Skin of body (tissue), 1 donor: ENCODE measurements at regions not wholly inside any gene's neighbourhood (a gene's known extent, or its start where the extent isn't known, plus 50 kb on each side); places are given as distances from the start of the nearest gene placed in this dataset.

Source experiments
- DNase-seq: peaks from one replicate; lab custom pipeline; 2025; lab: John Stamatoyannopoulos, UW

- no peak for DNase-seq
These were observed 731.7 kb downstream of the RFPL4B start for GRCh38 chr6:113078791-113079190.

- DNase-seq = no peak
These were observed 735.6 kb downstream of the RFPL4B start for GRCh38 chr6:113082745-113083144.

DNA sequence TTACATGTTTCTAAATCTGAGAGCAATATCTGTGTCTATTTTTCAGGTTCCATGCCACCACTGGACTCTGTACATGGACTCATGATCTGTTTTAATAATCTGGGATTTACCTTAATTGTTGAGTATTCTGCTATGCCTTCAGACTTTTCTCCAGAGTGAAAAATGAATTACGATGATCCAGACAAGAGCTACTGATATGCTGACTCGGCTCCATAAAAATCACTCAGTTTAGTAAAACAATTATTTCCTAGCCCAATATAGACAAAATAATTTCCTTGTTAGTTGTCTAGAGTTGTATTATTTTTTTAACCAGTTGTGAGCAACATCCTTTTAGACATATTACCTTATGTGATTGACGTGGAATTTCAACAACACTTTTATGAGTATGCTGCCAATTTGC lies 736.8 kb downstream of the RFPL4B start:
- no peak for DNase-seq

- DNase-seq = no peak
These were observed 741.9 kb downstream of the RFPL4B start for GRCh38 chr6:113089056-113089455.

GRCh38 chr6:113092795-113093194 lies 745.7 kb downstream of the RFPL4B start:
- no peak for DNase-seq

- no peak for DNase-seq
These were observed 747.6 kb downstream of the RFPL4B start for GRCh38 chr6:113094779-113095178.

DNA sequence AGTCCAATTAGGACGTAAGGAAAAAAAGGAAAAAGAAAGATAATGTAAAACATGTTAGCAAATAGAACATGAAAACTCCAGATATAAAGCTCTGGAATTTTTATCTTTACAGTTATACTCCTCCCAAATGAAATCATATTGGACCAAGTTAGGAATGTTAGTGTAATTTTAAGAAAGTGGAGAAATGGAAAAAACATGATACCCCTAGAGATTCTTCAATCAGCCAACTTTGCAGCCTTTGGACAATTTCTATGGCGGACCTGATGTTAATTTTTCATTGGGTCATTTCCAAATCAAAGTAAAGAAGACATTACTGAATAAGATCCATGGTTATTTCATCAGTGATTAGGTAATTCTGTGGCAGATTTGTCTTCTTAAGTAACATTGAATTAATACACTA lies 748.7 kb downstream of the RFPL4B start:
- DNase-seq = peak; percentile 89

GRCh38 chr6:113102761-113103160 lies 754.4 kb upstream of the MARCKS start:
- no peak for DNase-seq

GRCh38 chr6:113103634-113104361 lies 753.3 kb upstream of the MARCKS start:
- DNase-seq = no peak

DNA sequence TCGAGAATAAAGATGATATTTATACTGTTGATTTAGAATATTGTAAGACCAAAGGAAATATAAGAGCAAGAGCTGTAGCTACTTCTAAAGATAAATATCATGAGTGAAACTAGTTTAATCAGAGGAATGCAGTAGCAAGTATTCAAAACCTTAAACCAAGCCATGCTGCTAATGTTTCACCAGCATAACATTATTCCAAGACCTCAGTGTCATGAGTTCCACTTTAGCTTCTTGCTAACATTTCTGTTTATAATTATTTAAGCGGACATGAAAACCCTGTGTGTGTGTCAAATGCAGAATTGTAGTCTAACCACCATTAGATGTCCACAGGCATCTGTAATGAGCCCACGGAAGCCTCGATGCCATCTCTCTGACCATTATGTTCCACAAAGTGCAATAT lies 752.6 kb upstream of the MARCKS start:
- DNase-seq = no peak

GRCh38 chr6:113104951-113105350 lies 752.2 kb upstream of the MARCKS start:
- no peak for DNase-seq

DNA sequence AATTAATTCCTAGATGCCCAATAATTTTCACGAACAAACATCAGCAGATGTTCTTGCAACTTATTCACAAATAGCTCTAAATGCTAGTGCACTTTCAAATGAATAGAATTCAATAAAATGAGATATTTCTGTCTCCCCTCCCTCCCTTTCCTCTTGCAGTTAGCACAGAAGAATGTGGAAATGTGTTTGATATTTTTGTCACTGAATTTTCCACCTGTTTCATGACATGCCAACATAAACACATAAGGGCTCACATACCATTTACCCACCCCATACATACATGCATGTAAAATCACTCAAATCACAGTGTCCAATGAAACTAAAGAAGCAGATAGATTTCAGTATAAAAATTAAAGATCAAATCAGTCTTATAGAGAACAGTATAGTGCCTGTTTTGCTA lies 746.9 kb upstream of the MARCKS start:
- DNase-seq = no peak

- no peak for DNase-seq
These were observed 745.6 kb upstream of the MARCKS start for GRCh38 chr6:113111550-113111949.

DNA sequence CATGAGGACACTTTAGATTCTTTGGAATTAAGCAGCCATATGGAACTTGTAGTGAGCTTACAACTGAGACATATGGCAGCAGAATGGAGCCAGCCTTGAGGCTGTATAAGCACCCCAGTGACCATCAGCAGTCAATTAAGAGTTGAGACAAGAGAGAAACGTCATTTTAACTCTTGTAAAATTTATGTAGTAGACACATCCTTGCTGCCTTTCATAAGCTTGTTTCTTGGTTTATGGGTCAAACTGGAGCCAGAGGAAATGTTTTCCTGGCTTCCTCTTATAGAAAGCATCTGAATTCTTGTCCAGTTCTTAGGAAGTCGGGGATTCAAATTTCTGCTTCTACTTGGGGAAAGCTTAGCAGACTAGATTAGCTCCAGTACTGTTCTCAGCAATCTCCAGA lies 745.1 kb upstream of the MARCKS start:
- DNase-seq = peak; percentile 76

GRCh38 chr6:113115196-113115595 lies 741.9 kb upstream of the MARCKS start:
- no peak for DNase-seq

DNA sequence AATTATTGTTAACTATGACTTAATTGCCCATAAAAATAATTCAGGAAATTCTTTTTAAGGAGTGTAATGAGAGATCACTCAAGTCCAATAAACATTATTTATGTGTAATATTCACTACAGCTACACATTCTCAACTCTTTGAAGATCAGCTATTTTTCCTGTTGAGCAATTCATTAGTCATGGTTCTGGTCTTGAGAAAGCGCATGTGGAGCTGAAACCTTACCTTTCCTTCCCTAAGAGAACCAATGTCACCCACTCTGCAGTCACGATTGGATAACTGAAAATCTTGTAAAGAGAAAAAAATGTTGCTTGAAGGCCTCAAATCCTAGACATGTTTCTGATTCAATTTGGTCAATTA lies 736.9 kb upstream of the MARCKS start:
- DNase-seq = peak; percentile 6

GRCh38 chr6:113120582-113121285 lies 736.4 kb upstream of the MARCKS start:
- DNase-seq = no peak

- no peak for DNase-seq
These were observed 735.6 kb upstream of the MARCKS start for GRCh38 chr6:113121571-113121970.

GRCh38 chr6:113122060-113122459 lies 735.1 kb upstream of the MARCKS start:
- peak; percentile 32 for DNase-seq

- no peak for DNase-seq
These were observed 731.5 kb upstream of the MARCKS start for GRCh38 chr6:113125626-113126025.

DNA sequence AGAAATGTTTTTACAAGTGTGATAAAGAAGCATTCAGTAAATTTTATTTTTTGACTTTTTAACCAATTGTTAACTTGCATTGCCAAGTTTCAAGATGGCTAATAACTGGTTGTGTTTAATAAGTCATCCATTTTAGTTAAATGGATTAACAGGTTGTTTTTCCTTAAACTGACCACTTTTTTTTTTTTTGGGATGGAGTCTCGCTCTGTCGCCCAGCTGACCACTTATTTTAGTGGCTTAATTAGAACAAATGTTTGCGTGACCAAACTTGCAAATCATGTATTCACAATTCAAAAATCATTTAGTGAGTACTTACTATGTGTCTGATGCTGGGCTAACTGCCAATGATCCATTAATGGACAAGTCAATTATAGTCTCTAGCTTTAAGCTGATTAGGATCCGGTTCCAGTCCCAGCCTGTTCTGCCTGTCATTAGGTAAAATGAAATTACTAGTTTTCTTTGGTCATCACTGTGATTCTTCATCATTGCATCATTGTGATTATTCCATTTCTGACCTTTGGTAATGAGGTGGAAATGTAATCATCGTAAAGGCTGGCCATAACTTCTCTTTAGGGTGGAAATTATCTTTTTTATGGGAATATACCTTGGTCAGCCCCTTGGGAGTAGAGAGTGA lies 729.2 kb upstream of the MARCKS start:
- no peak for DNase-seq

DNA sequence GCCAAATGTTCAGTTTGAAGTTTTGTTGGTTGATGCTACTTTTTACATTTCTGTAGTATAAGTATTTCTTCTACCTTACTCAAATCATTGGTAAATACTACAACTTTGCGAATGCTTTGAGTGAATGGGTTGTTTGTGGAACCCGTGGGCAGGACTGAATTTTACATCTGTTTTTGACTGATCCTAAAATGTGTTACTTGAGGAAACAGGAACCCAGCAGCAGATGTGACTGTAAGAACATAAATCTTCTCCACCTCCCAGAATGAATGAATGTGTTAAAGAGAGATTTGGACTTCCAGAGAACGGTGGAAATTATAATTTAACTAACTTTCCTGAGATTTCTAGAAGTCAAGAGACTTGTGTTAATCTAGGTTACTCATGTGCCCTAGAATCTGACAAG lies 728.5 kb upstream of the MARCKS start:
- no peak for DNase-seq

DNA sequence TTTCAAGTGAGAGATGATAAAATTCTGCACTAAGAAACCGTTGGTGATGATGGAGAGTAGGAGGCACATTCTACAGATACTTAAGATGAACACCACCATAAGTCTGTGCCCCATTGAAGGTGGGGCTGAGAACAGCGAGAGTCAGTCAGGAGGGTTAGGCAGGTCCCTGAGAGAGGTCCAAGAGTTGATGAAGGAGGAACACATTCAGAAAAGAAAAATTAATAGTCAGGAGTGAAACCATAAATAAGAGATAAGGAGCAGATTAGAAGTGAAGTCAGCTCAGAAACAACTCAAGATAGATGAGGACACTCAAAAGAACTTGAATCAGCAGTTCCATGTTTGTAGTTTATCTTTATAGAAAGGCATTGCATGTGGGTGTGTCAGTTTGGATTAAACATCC lies 727.2 kb upstream of the MARCKS start:
- no peak for DNase-seq
